HG03097 (cell line): ENCODE measurements at regions not wholly inside any gene's neighbourhood (a gene's known extent, or its start where the extent isn't known, plus 50 kb on each side); places are given as distances from the start of the nearest gene placed in this dataset.

Experiments used
- ATAC-seq: cut with Tn5 transposase; IDR thresholded peaks from one replicate; pipeline ENCODE4 v1.9.1; 2021; ENCODE audit not compliant: unreplicated experiment, low FRiP score

GRCh38 chr9:108386032-108386431 is 469.8 kb downstream of the ACTL7B start:
- no peak for ATAC-seq

GRCh38 chr9:108383796-108384195 is 472.0 kb downstream of the ACTL7B start:
- ATAC-seq = no peak

GRCh38 chr9:108382310-108382709 is 473.5 kb downstream of the ACTL7B start:
- no peak for ATAC-seq

GRCh38 chr9:108377881-108378280 is 477.9 kb downstream of the ACTL7B start:
- no peak for ATAC-seq

- ATAC-seq = no peak
These were observed 478.4 kb downstream of the ACTL7B start for GRCh38 chr9:108377382-108377781.

- ATAC-seq = no peak
These were observed 479.6 kb downstream of the ACTL7B start for GRCh38 chr9:108376140-108376539.

GRCh38 chr9:108374626-108375025 is 481.2 kb downstream of the ACTL7B start:
- ATAC-seq = no peak

GRCh38 chr9:108367188-108367587 is 488.6 kb downstream of the ACTL7B start:
- no peak for ATAC-seq

GRCh38 chr9:108363311-108363710 is 492.5 kb downstream of the ACTL7B start:
- no peak for ATAC-seq

GRCh38 chr9:108360304-108360703 is 495.5 kb downstream of the ACTL7B start:
- no peak for ATAC-seq

- no peak for ATAC-seq
These were observed 499.0 kb downstream of the ACTL7B start for GRCh38 chr9:108356806-108357205.

- ATAC-seq = no peak
These were observed 504.2 kb downstream of the ACTL7B start for GRCh38 chr9:108351571-108351970.

GRCh38 chr9:108347463-108348188 is 508.2 kb downstream of the ACTL7B start:
- ATAC-seq = no peak

GRCh38 chr9:108345826-108346225 is 510.0 kb downstream of the ACTL7B start:
- ATAC-seq = no peak

- no peak for ATAC-seq
These were observed 516.5 kb downstream of the ACTL7B start for GRCh38 chr9:108339251-108339650.

- ATAC-seq = no peak
These were observed 519.2 kb downstream of the ACTL7B start for GRCh38 chr9:108336575-108336974.

GRCh38 chr9:108333530-108333983 is 522.2 kb downstream of the ACTL7B start:
- ATAC-seq = no peak

- no peak for ATAC-seq
These were observed 524.2 kb downstream of the ACTL7B start for GRCh38 chr9:108331596-108331995.

- ATAC-seq = no peak
These were observed 530.4 kb downstream of the ACTL7B start for GRCh38 chr9:108325406-108325805.

GRCh38 chr9:108323615-108324014 is 532.2 kb downstream of the ACTL7B start:
- ATAC-seq = no peak

- ATAC-seq = no peak
These were observed 533.3 kb downstream of the ACTL7B start for GRCh38 chr9:108322326-108323098.

- ATAC-seq = no peak
These were observed 539.2 kb downstream of the ACTL7B start for GRCh38 chr9:108316630-108317029.
